ENCODE measurements at regions not wholly inside any gene's neighbourhood (a gene's known extent, or its start where the extent isn't known, plus 50 kb on each side); places are given as distances from the start of the nearest gene placed in this dataset.
"Not testable (repeated sequence)": the region's sequence is repeated elsewhere in the genome, so short reads cannot be mapped to it uniquely, and the experiment has no call there.

GRCh38 chr3:152771120-152771519 lies 63.8 kb upstream of the P2RY1 start:
- no peaks in the 10 kb centered on the region for H3K4me1 ChIP-seq
- H3K4me3 ChIP-seq (ENCODE audit: low read depth, low read length) = no peak overlapping the region
- no peaks in the 10 kb centered on the region for H3K36me3 ChIP-seq (ENCODE audit: control insufficient read depth, insufficient read depth, low read length)
- TF ChIP-seq, protein P1, sequence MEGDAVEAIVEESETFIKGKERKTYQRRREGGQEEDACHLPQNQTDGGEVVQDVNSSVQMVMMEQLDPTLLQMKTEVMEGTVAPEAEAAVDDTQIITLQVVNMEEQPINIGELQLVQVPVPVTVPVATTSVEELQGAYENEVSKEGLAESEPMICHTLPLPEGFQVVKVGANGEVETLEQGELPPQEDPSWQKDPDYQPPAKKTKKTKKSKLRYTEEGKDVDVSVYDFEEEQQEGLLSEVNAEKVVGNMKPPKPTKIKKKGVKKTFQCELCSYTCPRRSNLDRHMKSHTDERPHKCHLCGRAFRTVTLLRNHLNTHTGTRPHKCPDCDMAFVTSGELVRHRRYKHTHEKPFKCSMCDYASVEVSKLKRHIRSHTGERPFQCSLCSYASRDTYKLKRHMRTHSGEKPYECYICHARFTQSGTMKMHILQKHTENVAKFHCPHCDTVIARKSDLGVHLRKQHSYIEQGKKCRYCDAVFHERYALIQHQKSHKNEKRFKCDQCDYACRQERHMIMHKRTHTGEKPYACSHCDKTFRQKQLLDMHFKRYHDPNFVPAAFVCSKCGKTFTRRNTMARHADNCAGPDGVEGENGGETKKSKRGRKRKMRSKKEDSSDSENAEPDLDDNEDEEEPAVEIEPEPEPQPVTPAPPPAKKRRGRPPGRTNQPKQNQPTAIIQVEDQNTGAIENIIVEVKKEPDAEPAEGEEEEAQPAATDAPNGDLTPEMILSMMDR (IDR thresholded peaks at IDR 0.05) = no peak
- H3K9ac ChIP-seq = no peak overlapping the region
- no peaks in the 10 kb centered on the region for H3K79me2 ChIP-seq
- H3K27ac ChIP-seq = no peak overlapping the region
- H3K27me3 ChIP-seq (ENCODE audit: control insufficient read depth, insufficient read depth, low read length) = no peaks in the 10 kb centered on the region
- H3K4me2 ChIP-seq (ENCODE audit: low read length) = no peak overlapping the region
- H3K9me3 ChIP-seq (ENCODE audit: control insufficient read depth, low read length) = no peaks in the 10 kb centered on the region
- H2AFZ ChIP-seq = no peak overlapping the region

- Histone ChIP-seq H3K4me2 (ENCODE audit: low read length) (no peak overlapping the region), H3K9ac (no peak overlapping the region), H3K4me1 (no peaks in the 10 kb centered on the region), H3K27ac (no peak overlapping the region), H3K36me3 (ENCODE audit: control insufficient read depth, insufficient read depth, low read length) (no peaks in the 10 kb centered on the region), H3K4me3 (ENCODE audit: low read depth, low read length) (no peak overlapping the region), H3K79me2 (no peaks in the 10 kb centered on the region), H2AFZ (no peak overlapping the region), H3K9me3 (ENCODE audit: control insufficient read depth, low read length) (peaks cover 3% of the 10 kb centered on the region), H3K27me3 (ENCODE audit: control insufficient read depth, insufficient read depth, low read length) (no peaks in the 10 kb centered on the region)
- TF ChIP-seq, protein P1 (IDR thresholded peaks at IDR 0.05) = no peak
These were observed 62.2 kb upstream of the P2RY1 start for GRCh38 chr3:152772674-152773225.

GRCh38 chr3:152773633-152774032 lies 61.3 kb upstream of the P2RY1 start:
- no peak overlapping the region for H3K4me2 ChIP-seq (ENCODE audit: low read length)

GRCh38 chr3:152774230-152774629 lies 60.7 kb upstream of the P2RY1 start:
- H3K36me3 ChIP-seq (ENCODE audit: control insufficient read depth, insufficient read depth, low read length); H3K9me3 ChIP-seq (ENCODE audit: control insufficient read depth, low read length); H3K79me2 ChIP-seq; H3K4me2 ChIP-seq (ENCODE audit: low read length); H3K9ac ChIP-seq; H3K27me3 ChIP-seq (ENCODE audit: control insufficient read depth, insufficient read depth, low read length); H3K4me1 ChIP-seq; H3K4me3 ChIP-seq (ENCODE audit: low read depth, low read length); H3K27ac ChIP-seq; H2AFZ ChIP-seq: not testable (repeated sequence)

More at GRCh38 chr3:152773633-152774032, 61.3 kb upstream of the P2RY1 start:
- H3K4me3 ChIP-seq (ENCODE audit: low read depth, low read length) = no peak overlapping the region
- H3K27me3 ChIP-seq (ENCODE audit: control insufficient read depth, insufficient read depth, low read length) = no peaks in the 10 kb centered on the region
- no peak overlapping the region for H2AFZ ChIP-seq
- no peaks in the 10 kb centered on the region for H3K79me2 ChIP-seq
- H3K27ac ChIP-seq = no peak overlapping the region
- H3K9ac ChIP-seq = no peak overlapping the region
- H3K36me3 ChIP-seq (ENCODE audit: control insufficient read depth, insufficient read depth, low read length) = no peaks in the 10 kb centered on the region
- no peaks in the 10 kb centered on the region for H3K4me1 ChIP-seq
- TF ChIP-seq, protein P1 (IDR thresholded peaks at IDR 0.05) = no peak
- H3K9me3 ChIP-seq (ENCODE audit: control insufficient read depth, low read length) = peaks cover 4% of the 10 kb centered on the region

GRCh38 chr3:152778022-152778421 lies 56.9 kb upstream of the P2RY1 start:
- no peak overlapping the region for H3K9ac ChIP-seq
- no peak overlapping the region for H3K27ac ChIP-seq
- H3K27me3 ChIP-seq (ENCODE audit: control insufficient read depth, insufficient read depth, low read length) = no peaks in the 10 kb centered on the region
- no peaks in the 10 kb centered on the region for H3K36me3 ChIP-seq (ENCODE audit: control insufficient read depth, insufficient read depth, low read length)
- TF ChIP-seq, protein P1 (IDR thresholded peaks at IDR 0.05) = no peak
- peaks cover 4% of the 10 kb centered on the region for H3K9me3 ChIP-seq (ENCODE audit: control insufficient read depth, low read length)
- H3K4me2 ChIP-seq (ENCODE audit: low read length) = no peak overlapping the region
- H3K4me1 ChIP-seq = no peaks in the 10 kb centered on the region
- H3K4me3 ChIP-seq (ENCODE audit: low read depth, low read length) = no peak overlapping the region
- no peak overlapping the region for H2AFZ ChIP-seq
- H3K79me2 ChIP-seq = no peaks in the 10 kb centered on the region

Data from parathyroid adenoma (tissue), 2 donors.